Hepatocyte (in vitro differentiated cells): ENCODE measurements at regions not wholly inside any gene's neighbourhood (a gene's known extent, or its start where the extent isn't known, plus 50 kb on each side); places are given as distances from the start of the nearest gene placed in this dataset.

Experiments
- DNase-seq: peaks from one replicate; pipeline ENCODE4 v3.0.0-alpha.2; 2016; ENCODE audit warnings: low spot score
- H2AFZ ChIP-seq: fragments of 200-600 bp; sonication (generic); 2 replicates; pipeline ENCODE4 v1.6.0; 2016; ENCODE audit warnings: antibody characterized with exemption, mild to moderate bottlenecking
- H3K27ac ChIP-seq: fragments of 200-600 bp; sonication (generic); 2 replicates; pipeline ENCODE4 v1.5.1; 2016; ENCODE audit warnings: mild to moderate bottlenecking
- H3K27me3 ChIP-seq: fragments of 200-600 bp; sonication (generic); 2 replicates; pipeline ENCODE4 v1.6.1; 2016
- H3K36me3 ChIP-seq: fragments of 200-600 bp; sonication (generic); replicated peaks from 2 replicates; pipeline ENCODE4 v1.5.1; 2016; ENCODE audit warnings: low read depth; ENCODE audit not compliant: insufficient read depth
- H3K4me1 ChIP-seq: fragments of 200-600 bp; sonication (generic); 2 replicates; pipeline ENCODE4 v1.5.1; 2016; ENCODE audit warnings: mild to moderate bottlenecking, moderate library complexity; ENCODE audit not compliant: insufficient read depth
- H3K4me2 ChIP-seq: fragments of 200-600 bp; sonication (generic); 2 replicates; pipeline ENCODE4 v1.6.0; 2016
- H3K4me3 ChIP-seq: fragments of 200-600 bp; sonication (generic); 2 replicates; pipeline ENCODE4 v1.5.1; 2016; ENCODE audit warnings: mild to moderate bottlenecking
- H3K79me2 ChIP-seq: fragments of 200-600 bp; sonication (generic); 2 replicates; pipeline ENCODE4 v1.6.0; 2017; ENCODE audit warnings: mild to moderate bottlenecking
- H3K9me2 ChIP-seq: fragments of 200-600 bp; sonication (generic); replicated peaks from 2 replicates; pipeline ENCODE4 v1.6.0; 2017; ENCODE audit warnings: mild to moderate bottlenecking; ENCODE audit not compliant: insufficient read depth
- H3K9me3 ChIP-seq: fragments of 200-600 bp; sonication (generic); 2 replicates; pipeline ENCODE4 v1.5.1; 2016; ENCODE audit warnings: low read depth, mild to moderate bottlenecking
- H4K20me1 ChIP-seq: fragments of 200-600 bp; sonication (generic); 2 replicates; pipeline ENCODE4 v1.6.0; 2016; ENCODE audit warnings: mild to moderate bottlenecking; ENCODE audit not compliant: insufficient read depth, poor library complexity, severe bottlenecking
- EZH2 ChIP-seq: fragments of 200-600 bp; sonication (generic); IDR thresholded peaks from 2 replicates; pipeline ENCODE4 v1.6.1; 2016; ENCODE audit warnings: antibody characterized with exemption, mild to moderate bottlenecking, borderline replicate concordance
- EZH2phosphoT487 ChIP-seq: fragments of 200-600 bp; sonication (generic); IDR thresholded peaks from one replicate; pipeline ENCODE4 v1.6.1; 2018; ENCODE audit warnings: antibody characterized with exemption, mild to moderate bottlenecking, low read depth, moderate library complexity; ENCODE audit not compliant: unreplicated experiment, severe bottlenecking
- WGBS: methylation state at CpG from one replicate; pipeline ENCODE4 v1.1.6; 2016; ENCODE audit warnings: low lambda C conversion rate; ENCODE audit errors: missing lambda C conversion rate; 5-methylcytosine and 5-hydroxymethylcytosine counted together
- TF ChIP-seq, protein P1 (sequence below): fragments of 200-600 bp; sonication (generic); IDR thresholded peaks from 2 replicates; pipeline ENCODE4 v1.5.1; 2016; ENCODE audit warnings: antibody characterized with exemption, mild to moderate bottlenecking; ENCODE audit not compliant: poor library complexity

DNA sequence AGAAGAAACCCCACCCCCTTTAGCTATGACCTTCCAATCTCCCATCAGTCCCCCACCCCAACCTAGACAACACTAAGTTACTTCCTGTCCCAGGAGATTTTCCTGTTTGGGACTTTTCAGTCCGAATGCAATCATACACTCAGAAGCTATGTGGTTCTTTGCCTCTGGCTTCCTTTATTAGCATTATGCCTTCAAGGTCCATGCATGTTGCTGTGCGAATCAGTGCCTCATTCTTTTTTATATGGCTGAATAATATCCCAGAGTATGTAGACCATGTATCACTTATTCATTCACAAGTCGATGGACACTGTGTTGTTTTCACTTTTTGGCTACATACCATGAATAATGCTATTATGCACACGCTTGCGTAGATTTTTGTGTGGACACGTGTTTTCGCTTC lies 292.1 kb upstream of the HDAC4 start:
- DNase-seq: no peak
- H4K20me1 ChIP-seq: no peaks in the 10 kb centered on the region
- no peak overlapping the region for H3K27ac ChIP-seq
- H2AFZ ChIP-seq: no peak overlapping the region
- H3K79me2 ChIP-seq: no peaks in the 10 kb centered on the region
- H3K9me2 ChIP-seq: no peaks in the 10 kb centered on the region
- TF ChIP-seq EZH2phosphoT487: no peak
- TF ChIP-seq EZH2: no peak
- TF ChIP-seq, protein P1, sequence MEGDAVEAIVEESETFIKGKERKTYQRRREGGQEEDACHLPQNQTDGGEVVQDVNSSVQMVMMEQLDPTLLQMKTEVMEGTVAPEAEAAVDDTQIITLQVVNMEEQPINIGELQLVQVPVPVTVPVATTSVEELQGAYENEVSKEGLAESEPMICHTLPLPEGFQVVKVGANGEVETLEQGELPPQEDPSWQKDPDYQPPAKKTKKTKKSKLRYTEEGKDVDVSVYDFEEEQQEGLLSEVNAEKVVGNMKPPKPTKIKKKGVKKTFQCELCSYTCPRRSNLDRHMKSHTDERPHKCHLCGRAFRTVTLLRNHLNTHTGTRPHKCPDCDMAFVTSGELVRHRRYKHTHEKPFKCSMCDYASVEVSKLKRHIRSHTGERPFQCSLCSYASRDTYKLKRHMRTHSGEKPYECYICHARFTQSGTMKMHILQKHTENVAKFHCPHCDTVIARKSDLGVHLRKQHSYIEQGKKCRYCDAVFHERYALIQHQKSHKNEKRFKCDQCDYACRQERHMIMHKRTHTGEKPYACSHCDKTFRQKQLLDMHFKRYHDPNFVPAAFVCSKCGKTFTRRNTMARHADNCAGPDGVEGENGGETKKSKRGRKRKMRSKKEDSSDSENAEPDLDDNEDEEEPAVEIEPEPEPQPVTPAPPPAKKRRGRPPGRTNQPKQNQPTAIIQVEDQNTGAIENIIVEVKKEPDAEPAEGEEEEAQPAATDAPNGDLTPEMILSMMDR: no peak
- no peak overlapping the region for H3K4me3 ChIP-seq
- H3K36me3 ChIP-seq: no peaks in the 10 kb centered on the region
- whole genome bisulfite sequencing: 93% methylated on average over 7 of the region's 7 CpGs
- H3K27me3 ChIP-seq: no peaks in the 10 kb centered on the region
- H3K4me2 ChIP-seq: no peak overlapping the region
- H3K9me3 ChIP-seq: no peaks in the 10 kb centered on the region
- H3K4me1 ChIP-seq: no peaks in the 10 kb centered on the region

DNA sequence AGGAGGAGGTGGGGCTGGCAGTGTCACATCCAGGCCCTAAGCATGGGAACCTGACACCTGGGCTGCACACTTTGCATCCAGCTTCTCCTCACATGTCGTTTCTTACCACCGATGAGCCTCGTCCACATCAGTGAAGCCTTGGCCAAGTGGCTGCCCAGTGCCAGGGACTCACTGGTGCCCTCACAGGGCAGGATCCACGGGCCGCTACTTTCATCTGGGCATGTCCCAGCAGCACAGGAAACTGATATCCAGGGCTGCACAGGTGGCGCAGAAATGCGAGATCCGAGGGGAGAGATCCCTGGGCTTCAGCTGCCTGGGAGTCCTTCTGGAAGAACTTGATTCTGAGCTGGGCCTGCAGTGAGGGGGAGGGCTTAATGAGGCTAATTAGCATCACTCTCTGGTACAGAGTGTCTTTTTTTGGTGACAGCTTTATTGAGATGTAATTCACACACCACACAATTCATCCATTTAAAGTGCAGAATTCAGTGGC lies 291.6 kb upstream of the HDAC4 start:
- TF ChIP-seq EZH2phosphoT487: no peak
- TF ChIP-seq EZH2: no peak
- TF ChIP-seq, protein P1: no peak
- 74% methylated on average over 8 of the region's 8 CpGs for WGBS
- no peaks in the 10 kb centered on the region for H3K4me1 ChIP-seq
- no peak overlapping the region for H2AFZ ChIP-seq
- H3K4me2 ChIP-seq: no peak overlapping the region
- no peaks in the 10 kb centered on the region for H3K79me2 ChIP-seq
- no peaks in the 10 kb centered on the region for H3K9me2 ChIP-seq
- H3K27ac ChIP-seq: no peak overlapping the region
- DNase-seq: no peak
- no peak overlapping the region for H3K4me3 ChIP-seq
- no peaks in the 10 kb centered on the region for H3K9me3 ChIP-seq
- no peaks in the 10 kb centered on the region for H4K20me1 ChIP-seq
- H3K27me3 ChIP-seq: no peaks in the 10 kb centered on the region
- no peaks in the 10 kb centered on the region for H3K36me3 ChIP-seq

GRCh38 chr2:239691720-239692119 lies 290.9 kb upstream of the HDAC4 start:
- DNase-seq: no peak
- no peaks in the 10 kb centered on the region for H4K20me1 ChIP-seq
- H3K9me3 ChIP-seq: no peaks in the 10 kb centered on the region
- H3K27me3 ChIP-seq: no peaks in the 10 kb centered on the region
- no peaks in the 10 kb centered on the region for H3K79me2 ChIP-seq
- no peak overlapping the region for H2AFZ ChIP-seq
- H3K4me3 ChIP-seq: no peak overlapping the region
- H3K36me3 ChIP-seq: no peaks in the 10 kb centered on the region
- no peak overlapping the region for H3K4me2 ChIP-seq
- TF ChIP-seq EZH2phosphoT487: no peak
- TF ChIP-seq, protein P1: no peak
- no peak for TF ChIP-seq EZH2
- no peaks in the 10 kb centered on the region for H3K9me2 ChIP-seq
- H3K4me1 ChIP-seq: no peaks in the 10 kb centered on the region
- 94% methylated on average over 10 of the region's 10 CpGs for WGBS
- no peak overlapping the region for H3K27ac ChIP-seq
